HS-5 (cell line): ENCODE measurements at regions not wholly inside any gene's neighbourhood (a gene's known extent, or its start where the extent isn't known, plus 50 kb on each side); places are given as distances from the start of the nearest gene placed in this dataset.
A peak's percentile ranks its signal among the peaks of the same experiment; 100 is the strongest.
"Not testable (repeated sequence)": the region's sequence is repeated elsewhere in the genome, so short reads cannot be mapped to it uniquely, and the experiment has no call there.

ENCODE experiments used
- DNase-seq: peaks from one replicate; pipeline ENCODE4 v3.0.0-alpha.2; 2012; ENCODE audit warnings: low read depth

- DNase-seq: no peak
Observed at GRCh38 chr7:80346704-80347103, 165.2 kb downstream of the GNAT3 start.

- DNase-seq: no peak
Observed at GRCh38 chr7:80335511-80336231, 176.2 kb downstream of the GNAT3 start.

DNA sequence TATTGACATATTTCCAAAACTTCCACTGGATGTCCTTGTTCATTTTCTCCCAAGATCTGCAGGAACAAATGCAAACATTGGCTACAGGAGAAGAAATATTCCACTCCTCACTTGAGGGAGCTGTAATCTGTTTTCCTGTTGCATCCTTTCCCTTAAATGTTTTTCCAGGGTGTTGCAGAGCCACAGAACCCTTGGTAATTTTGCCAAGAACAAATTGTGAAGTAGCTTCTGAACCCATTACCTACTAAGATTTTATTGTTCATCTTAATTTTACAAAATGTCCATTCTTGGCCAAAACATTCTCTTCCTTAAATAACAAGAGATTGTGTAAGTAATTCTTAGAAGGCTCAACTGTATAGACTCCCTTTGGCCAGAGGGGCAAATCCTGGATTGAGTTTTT lies 177.0 kb downstream of the GNAT3 start:
- DNase-seq: no peak

DNA sequence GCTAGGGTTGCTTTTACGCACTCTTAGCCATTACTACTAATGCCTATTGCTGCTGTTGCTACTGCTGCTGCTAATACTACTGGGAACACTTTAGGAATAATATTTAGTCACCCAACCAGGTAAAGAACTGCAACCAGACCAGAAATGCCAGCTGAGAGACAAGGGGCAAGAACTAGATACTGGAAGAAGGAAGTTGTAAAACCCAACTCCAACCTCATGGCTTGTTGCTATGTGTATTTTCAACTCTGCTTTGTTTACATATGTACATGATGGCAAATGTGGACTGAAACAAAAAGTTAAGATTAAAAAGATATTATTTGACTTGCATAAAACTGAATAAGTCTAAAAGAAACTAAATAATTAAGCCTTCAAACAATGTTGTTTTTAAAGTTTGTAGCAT lies 177.7 kb downstream of the GNAT3 start:
- no peak for DNase-seq

DNA sequence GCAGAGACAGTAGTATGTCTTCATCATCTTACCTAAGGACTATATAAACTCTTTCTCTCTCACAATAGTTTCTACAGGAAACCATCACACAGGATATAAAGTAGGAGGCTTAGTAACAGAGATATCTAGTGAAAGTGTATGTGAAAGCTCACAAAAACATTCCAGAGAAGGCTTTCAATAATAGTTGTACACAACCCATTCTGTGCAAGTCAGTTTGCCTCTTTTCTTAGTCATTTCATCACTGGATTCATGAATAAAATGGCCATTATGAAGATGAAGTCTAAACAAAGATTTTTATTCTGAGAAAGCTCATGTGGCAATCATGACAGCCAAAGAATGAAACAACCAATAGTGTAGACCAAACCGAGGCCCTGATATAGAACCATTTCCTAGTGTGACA lies 178.8 kb downstream of the GNAT3 start:
- DNase-seq: no peak

DNA sequence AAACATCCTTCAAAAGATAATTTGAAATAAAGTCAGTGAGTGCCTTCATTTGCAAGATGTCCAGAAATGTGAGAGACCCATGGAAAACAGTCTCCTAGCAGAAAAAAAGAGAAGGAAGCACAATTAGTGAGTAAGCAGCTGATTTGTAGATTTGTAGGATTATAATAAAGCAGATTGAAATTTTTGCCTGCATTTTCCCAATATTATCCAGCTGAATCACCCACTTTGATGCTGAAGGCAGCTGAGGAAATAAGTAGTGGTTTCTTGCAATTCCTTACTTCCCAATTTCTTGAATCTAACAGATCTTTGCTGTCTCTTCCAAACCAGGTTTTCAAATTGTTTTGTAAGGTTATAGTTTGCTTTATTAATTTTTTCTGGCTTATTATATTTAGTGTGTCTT lies 181.4 kb downstream of the GNAT3 start:
- DNase-seq: peak; percentile 57

GRCh38 chr7:80324032-80324431 lies 187.8 kb downstream of the GNAT3 start:
- peak; percentile 85 for DNase-seq

DNA sequence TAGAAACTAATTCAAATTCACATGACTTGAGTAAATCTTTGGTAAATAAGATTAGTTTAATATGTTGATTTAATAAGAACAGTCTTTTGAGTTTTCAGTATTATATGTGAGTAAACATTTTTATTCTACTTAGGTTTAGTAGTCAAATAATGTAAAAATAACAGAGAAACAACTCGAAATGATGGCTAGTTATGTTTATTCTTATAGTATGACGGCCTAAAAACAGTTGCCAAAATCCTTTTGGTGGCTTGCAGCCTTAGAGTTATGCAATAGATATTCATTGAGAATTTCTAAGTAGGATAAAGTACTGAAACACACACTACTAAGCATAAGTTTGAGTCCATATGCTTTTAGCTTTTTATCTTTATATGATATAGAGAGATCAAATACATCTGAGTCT lies 184.8 kb downstream of the GNAI1 start:
- DNase-seq: no peak

GRCh38 chr7:80318081-80318480 lies 183.4 kb downstream of the GNAI1 start:
- no peak for DNase-seq

DNA sequence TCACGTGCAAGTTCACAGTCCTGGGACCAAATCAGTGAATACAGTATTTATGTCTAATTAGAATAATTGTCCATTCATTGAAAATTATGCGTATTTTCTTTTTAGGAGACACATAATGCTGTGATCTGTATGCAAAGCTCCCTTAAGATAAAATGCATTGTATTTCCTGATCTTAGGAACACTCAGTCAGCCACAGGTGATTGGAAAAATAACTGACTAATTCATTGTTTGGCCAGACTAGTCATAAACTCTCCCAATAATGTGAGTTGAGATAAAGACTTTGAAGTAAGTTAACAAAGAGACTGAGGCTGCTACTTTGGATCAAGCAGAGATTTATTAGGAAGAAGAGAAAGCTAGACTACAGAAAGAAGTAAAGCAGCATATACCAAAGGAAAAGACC lies 182.2 kb downstream of the GNAI1 start:
- DNase-seq: no peak

DNA sequence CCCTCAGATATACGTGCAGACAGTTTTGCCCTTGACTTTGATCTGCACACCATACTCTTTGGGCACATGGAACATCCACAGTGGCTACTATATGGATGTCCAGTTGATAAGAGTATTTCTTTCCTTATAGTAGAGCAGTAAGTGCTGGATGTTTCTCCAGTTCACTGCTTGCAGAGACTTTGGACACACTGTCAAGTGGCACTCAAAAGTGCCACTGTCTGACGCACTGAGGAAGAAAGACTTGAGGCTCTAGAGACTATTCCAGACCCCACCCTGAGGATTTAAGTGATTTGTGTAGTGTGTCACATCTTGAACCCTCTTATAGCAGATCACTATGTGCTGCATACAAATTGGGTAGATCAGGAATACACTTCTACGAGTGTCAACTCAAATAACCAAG lies 179.1 kb downstream of the GNAI1 start:
- DNase-seq: no peak

DNA sequence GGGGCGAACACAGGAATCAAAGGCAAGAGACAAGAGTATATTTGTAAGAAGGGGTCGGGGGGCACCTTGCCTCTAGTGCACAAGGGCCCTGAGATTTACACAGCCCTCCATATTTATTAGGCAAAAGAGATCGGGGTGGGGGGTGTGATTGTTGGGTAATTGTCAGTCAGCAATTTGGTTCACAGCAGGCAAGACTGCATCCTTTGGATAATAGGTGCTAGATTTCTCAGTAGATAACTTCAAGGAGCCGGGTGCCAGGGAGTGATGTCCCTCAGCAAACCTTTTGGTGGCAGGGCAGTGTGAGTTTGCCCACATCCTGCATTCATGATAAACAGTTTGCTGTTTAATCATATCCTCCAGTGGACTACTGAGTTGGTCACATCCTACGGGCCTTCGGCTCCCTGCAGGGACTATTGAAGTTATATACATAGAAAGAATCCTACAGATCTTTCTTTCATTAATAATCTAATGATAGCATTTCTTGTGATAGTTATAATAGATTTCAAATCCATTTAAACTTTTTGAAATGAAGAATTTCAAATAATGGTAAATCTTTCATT lies 178.5 kb downstream of the GNAI1 start:
- DNase-seq: no peak

DNA sequence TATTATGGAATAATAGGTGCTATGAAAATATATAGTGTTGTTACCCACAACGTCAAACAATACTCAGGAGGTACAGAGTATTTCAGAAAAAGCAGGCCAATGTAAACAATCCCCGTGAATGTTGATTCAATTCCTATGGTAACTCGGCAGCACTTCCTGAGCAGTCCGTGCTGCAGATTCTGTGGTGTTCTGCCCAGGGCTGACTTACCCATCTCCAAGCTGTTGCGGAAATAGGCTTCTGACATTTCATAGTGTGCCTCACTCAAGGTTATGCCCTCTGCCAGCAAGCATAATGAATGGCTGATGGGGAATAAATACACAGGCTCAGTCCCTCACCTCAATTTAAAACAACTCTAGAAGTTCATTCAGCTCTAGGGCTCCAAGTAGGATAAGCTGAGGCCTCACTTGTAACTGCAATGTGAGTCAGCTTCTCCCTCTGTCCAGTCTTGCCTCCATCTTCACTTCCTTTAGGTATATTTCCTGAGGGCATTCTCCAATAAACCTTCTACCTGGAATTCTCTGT lies 177.6 kb downstream of the GNAI1 start:
- no peak for DNase-seq

GRCh38 chr7:80311313-80311712 lies 176.7 kb downstream of the GNAI1 start:
- no peak for DNase-seq

- DNase-seq: no peak
Observed at GRCh38 chr7:80309971-80310549, 175.4 kb downstream of the GNAI1 start.

DNA sequence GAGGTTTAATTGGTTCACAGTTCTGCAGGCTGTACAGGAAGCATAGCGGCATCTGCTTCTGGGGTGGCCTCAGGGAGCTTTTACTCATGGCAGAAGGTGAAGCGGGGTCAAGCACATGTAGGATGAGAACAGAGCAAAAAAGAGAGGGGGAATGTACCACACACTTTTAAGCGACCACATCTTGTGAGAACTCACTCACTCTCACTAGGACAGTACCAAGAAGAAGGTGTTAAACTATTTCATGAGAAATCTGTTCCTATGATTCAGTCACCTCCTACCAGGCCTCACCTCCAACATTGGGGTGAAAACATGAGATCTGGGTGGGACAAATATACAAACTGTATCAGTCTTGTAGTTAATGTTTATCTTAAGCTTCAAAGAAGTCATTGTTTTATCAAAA lies 174.7 kb downstream of the GNAI1 start:
- no peak for DNase-seq

- DNase-seq: no peak
Observed at GRCh38 chr7:80307227-80307856, 172.7 kb downstream of the GNAI1 start.

DNA sequence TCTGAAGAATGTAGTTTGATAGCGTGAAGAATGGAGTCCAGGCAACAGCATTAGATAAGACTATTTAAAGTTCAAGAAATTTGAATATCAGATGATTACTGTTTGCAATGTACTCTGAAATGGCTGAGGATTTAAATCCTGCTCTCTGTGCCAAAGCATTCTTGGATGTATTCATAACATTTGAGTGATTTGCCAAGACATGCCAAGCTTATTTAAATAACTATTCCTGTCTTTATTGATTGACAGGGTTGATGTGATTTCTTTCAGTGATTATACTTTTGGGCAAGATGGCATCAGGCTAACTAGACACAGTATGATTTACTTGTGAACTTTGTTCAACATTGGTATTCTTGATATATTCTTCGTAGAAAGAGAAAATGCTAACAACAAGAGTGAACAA lies 168.7 kb downstream of the GNAI1 start:
- DNase-seq: no peak

- no peak for DNase-seq
Observed at GRCh38 chr7:80302636-80303035, 168.0 kb downstream of the GNAI1 start.

- no peak for DNase-seq
Observed at GRCh38 chr7:80302078-80302477, 167.4 kb downstream of the GNAI1 start.

DNA sequence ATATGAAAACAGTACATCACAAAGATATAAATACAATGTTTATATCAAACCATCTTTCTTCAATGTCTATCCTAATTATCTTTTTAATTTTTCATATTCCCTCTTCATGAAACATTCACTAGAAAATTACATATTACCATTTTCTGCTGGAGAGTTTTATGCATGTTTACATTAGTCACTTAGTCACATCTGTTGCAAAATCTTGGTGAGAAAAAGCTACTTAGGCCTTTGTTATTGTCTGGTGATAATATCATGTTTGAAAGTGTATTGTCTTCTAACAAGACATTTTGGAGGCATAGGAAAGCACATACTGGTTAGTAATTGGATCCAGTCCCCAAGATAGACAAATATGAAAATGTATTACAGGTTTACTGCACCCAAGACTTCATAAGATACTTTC lies 163.6 kb downstream of the GNAI1 start:
- no peak for DNase-seq

DNA sequence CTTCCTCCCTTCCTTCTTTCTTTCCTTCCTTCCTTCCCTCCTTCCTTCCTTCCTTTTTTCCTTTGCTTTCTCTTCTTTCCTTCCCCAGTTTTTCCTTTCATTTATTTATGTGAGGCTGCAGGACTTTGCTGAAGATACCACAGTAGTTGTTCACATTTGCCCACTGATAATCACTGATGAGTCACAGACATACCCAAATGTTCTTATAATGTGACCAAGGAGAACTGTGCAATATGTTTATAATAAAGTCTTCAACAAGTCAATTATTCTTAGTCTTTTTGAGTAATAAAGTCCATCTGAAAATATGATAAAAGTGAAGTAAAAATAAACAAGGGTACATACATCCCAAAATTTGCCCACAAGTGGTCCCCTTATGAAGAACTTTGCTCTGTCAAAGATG lies 159.7 kb downstream of the GNAI1 start:
- DNase-seq: no peak

GRCh38 chr7:80292634-80293033 lies 158.0 kb downstream of the GNAI1 start:
- not testable (repeated sequence) for DNase-seq
